ENCODE measurements at regions not wholly inside any gene's neighbourhood (a gene's known extent, or its start where the extent isn't known, plus 50 kb on each side); places are given as distances from the start of the nearest gene placed in this dataset.

GRCh38 chr11:49405743-49406142 is 197.3 kb upstream of the FOLH1 start:
- POLR2A ChIA-PET (ENCODE audit: unreplicated experiment) = no interaction called here
- Histone ChIP-seq H2BK15ac (ENCODE audit: low read depth, low read length) (no peak overlapping the region), H4K20me1 (ENCODE audit: insufficient read depth, low read length) (no peaks in the 10 kb centered on the region), H4K5ac (ENCODE audit: low read depth, low read length) (no peak overlapping the region), H3K27me3 (ENCODE audit: control insufficient read depth, insufficient read depth, low read length) (no peaks in the 10 kb centered on the region), H2AK5ac (ENCODE audit: low read depth, low read length) (no peak overlapping the region), H3K9me1 (ENCODE audit: insufficient read depth, low read length) (no peaks in the 10 kb centered on the region), H3K4ac (ENCODE audit: low read depth, low read length) (no peak overlapping the region), H2BK5ac (ENCODE audit: low read depth, low read length, poor library complexity, severe bottlenecking) (no peak overlapping the region), H3K27ac (ENCODE audit: insufficient read depth, low read length) (no peak overlapping the region), H2BK20ac (ENCODE audit: low read depth, low read length) (no peak overlapping the region), H3K9ac (ENCODE audit: low read depth, low read length) (no peak overlapping the region), H4K8ac (ENCODE audit: low read depth in 2 of 2, low read length in 2 of 2) (no peak overlapping the region), H4K91ac (ENCODE audit: insufficient read depth, low read depth, low read length) (no peak overlapping the region), H2BK120ac (ENCODE audit: low read depth, low read length) (no peak overlapping the region), H3K4me1 (ENCODE audit: control insufficient read depth, insufficient read depth, low read length) (no peaks in the 10 kb centered on the region), H2AK9ac (replicated peaks; ENCODE audit: low read depth, low read length, poor library complexity) (no peak overlapping the region), H3K18ac (ENCODE audit: low read depth, low read length) (no peak overlapping the region), H3K9me3 (ENCODE audit: control insufficient read depth, insufficient read depth, low read length) (no peaks in the 10 kb centered on the region), H2AFZ (replicated peaks; ENCODE audit: low read length, poor library complexity) (no peak overlapping the region), H3K23ac (ENCODE audit: low read depth, low read length) (no peak overlapping the region), H3K4me2 (ENCODE audit: low read depth, low read length) (no peak overlapping the region), H3K56ac (ENCODE audit: extremely low read depth, insufficient read depth, low read length) (no peak overlapping the region), H3K14ac (replicated peaks; ENCODE audit: low read depth, low read length) (no peak overlapping the region), H3K36me3 (ENCODE audit: control insufficient read depth, insufficient read depth, low read length) (no peaks in the 10 kb centered on the region), H3K4me3 (ENCODE audit: insufficient read depth, low read depth, low read length) (no peak overlapping the region), H3K79me1 (ENCODE audit: low read depth in 1 of 2, low read length in 2 of 2) (no peaks in the 10 kb centered on the region)
- in situ Hi-C loops (cut with MboI; ENCODE audit: low sequenced_read_pairs) (no loop called here), intact Hi-C loops (cut with micrococcal nuclease) (no loop called here), dilution Hi-C loops (cut with HindIII; ENCODE audit: low sequenced_read_pairs, unreplicated experiment) (no loop called here)
- no TSS peak for BruUV-seq (replicated peaks)
- CTCF ChIA-PET = no interaction called here
- 95% methylated on average over 7 of the region's 14 CpGs; no CpG with 5 or more reads in 1 of the 2 experiments for WGBS, 2 experiments (ENCODE audit: extremely low coverage in 2 of 2, insufficient read length in 1 of 2)
- TF ChIP-seq RFX5 (IDR thresholded peaks at IDR 0.05; ENCODE audit: low read depth, low read length) (no peak), CEBPB (IDR thresholded peaks at IDR 0.05; ENCODE audit: low read depth, low read length) (no peak), USF2 (IDR thresholded peaks at IDR 0.05; ENCODE audit: low read depth, low read length) (no peak), MAFK (IDR thresholded peaks at IDR 0.05; ENCODE audit: low read depth, low read length) (no peak), NFE2L2 (IDR thresholded peaks at IDR 0.05; ENCODE audit: low read depth, low read length) (no peak), POLR2A (IDR thresholded peaks at IDR 0.05; ENCODE audit: low read depth, low read length) (no peak), RCOR1 (IDR thresholded peaks at IDR 0.05; ENCODE audit: insufficient replicate concordance, low read length) (no peak), RAD21 (IDR thresholded peaks at IDR 0.05; ENCODE audit: low read length) (no peak), MAZ (IDR thresholded peaks at IDR 0.05; ENCODE audit: borderline replicate concordance, low read depth, low read length) (no peak), SMC3 (IDR thresholded peaks at IDR 0.05; ENCODE audit: low read depth, low read length) (no peak), MXI1 (IDR thresholded peaks at IDR 0.05; ENCODE audit: borderline replicate concordance, low read depth, low read length) (no peak), FOS (IDR thresholded peaks at IDR 0.05; ENCODE audit: low read depth, low read length) (no peak)
- TF ChIP-seq, protein P1, sequence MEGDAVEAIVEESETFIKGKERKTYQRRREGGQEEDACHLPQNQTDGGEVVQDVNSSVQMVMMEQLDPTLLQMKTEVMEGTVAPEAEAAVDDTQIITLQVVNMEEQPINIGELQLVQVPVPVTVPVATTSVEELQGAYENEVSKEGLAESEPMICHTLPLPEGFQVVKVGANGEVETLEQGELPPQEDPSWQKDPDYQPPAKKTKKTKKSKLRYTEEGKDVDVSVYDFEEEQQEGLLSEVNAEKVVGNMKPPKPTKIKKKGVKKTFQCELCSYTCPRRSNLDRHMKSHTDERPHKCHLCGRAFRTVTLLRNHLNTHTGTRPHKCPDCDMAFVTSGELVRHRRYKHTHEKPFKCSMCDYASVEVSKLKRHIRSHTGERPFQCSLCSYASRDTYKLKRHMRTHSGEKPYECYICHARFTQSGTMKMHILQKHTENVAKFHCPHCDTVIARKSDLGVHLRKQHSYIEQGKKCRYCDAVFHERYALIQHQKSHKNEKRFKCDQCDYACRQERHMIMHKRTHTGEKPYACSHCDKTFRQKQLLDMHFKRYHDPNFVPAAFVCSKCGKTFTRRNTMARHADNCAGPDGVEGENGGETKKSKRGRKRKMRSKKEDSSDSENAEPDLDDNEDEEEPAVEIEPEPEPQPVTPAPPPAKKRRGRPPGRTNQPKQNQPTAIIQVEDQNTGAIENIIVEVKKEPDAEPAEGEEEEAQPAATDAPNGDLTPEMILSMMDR (conservative IDR thresholded peaks at IDR 0.05; ENCODE audit: low read depth, low read length) = no peak
- ATAC-seq (ENCODE audit: low read depth) (no peak), DNase-seq (no peak)

Data from IMR-90 (cell line).